ENCODE measurements at regions not wholly inside any gene's neighbourhood (a gene's known extent, or its start where the extent isn't known, plus 50 kb on each side); places are given as distances from the start of the nearest gene placed in this dataset.

DNA sequence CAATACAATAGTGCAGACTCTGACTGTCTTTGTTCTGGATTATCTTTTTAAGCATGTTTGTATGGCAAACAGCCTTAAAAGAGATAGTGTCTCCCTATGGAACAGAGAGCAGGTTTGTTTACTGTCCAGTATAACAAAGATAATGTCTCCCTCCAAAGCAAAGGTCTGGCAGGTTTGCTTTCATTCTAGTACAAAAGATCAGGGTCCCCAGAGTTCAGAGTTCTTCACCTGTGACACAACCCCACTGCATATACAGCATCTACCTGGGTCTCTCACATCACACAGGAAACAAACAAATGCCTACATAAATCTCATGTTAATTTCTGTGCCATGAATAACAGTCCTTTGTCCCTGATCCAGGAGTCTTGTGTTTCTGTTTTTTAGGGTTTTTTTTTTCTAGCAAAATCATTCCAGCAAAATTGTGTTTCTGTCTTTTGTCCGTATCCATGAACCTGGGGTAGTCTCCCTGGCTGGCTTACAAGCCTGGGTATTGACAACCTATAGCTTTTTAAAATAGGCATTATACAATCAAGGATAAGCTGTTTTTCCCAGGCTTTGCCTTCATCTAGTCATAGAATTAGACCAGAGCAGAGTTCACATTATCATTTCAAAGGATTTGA, 89.4 kb upstream of the PTBP2 start:
- no peak overlapping the region for H3K27ac Mint-ChIP-seq
- Histone ChIP-seq H3K27me3 (ENCODE audit: control insufficient read depth in 1 of 2, insufficient read depth in 2 of 2, low read length in 2 of 2) (no peaks in the 10 kb centered on the region), H3K27ac (ENCODE audit: low read depth in 1 of 2, low read length in 2 of 2) (no peak overlapping the region), H3K4me3 (ENCODE audit: low read length) (no peak overlapping the region), H3K4me1 (ENCODE audit: insufficient read depth, low read length) (no peaks in the 10 kb centered on the region), H3K36me3 (ENCODE audit: insufficient read depth, low read length) (no peaks in the 10 kb centered on the region), H3K9me3 (ENCODE audit: control insufficient read depth in 1 of 2, insufficient read depth in 1 of 2, low read length in 2 of 2) (no peaks in the 10 kb centered on the region)
- no peaks in the 10 kb centered on the region for H3K4me1 Mint-ChIP-seq (ENCODE audit: low read depth)
- H3K9me3 Mint-ChIP-seq: no peaks in the 10 kb centered on the region
- no peak overlapping the region for H3K4me3 Mint-ChIP-seq
- H3K36me3 Mint-ChIP-seq (ENCODE audit: low read depth): no peaks in the 10 kb centered on the region
- POLR2A ChIA-PET: no interaction called here
- H3K27me3 Mint-ChIP-seq: peaks cover 16% of the 10 kb centered on the region
- CTCF ChIA-PET: no interaction called here
- intact Hi-C loops (cut with DNase I, micrococcal nuclease): no loop called here
- no peak for TF ChIP-seq CTCF (IDR thresholded peaks at IDR 0.05)
- DNase-seq (no peak), ATAC-seq (ENCODE audit: poor library complexity) (no peak)

DNA sequence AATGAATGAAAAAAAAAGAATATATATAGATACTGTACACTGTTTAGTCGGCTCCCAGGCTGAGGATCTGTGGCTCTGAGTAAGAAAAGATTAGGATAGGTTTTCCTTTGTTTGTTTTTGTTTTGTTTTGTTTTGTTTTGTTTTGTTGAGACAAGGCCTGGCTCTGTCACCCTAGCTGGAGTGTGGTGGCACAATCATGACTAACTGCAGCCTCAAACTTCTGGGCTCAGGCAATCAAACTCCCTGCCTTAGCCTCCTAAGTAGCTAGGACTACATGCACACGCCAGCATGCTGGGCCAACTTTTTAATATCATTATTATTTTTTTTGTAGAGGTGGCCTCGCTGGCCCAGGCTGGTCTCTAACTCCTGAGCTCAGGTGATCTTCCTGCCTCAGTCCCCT, 87.9 kb upstream of the PTBP2 start:
- Histone ChIP-seq H3K4me1 (ENCODE audit: insufficient read depth, low read length) (no peaks in the 10 kb centered on the region), H3K27ac (ENCODE audit: low read depth in 1 of 2, low read length in 2 of 2) (no peak overlapping the region), H3K4me3 (ENCODE audit: low read length) (no peak overlapping the region), H3K36me3 (ENCODE audit: insufficient read depth, low read length) (no peaks in the 10 kb centered on the region), H3K9me3 (ENCODE audit: control insufficient read depth in 1 of 2, insufficient read depth in 1 of 2, low read length in 2 of 2) (no peaks in the 10 kb centered on the region), H3K27me3 (ENCODE audit: control insufficient read depth in 1 of 2, insufficient read depth in 2 of 2, low read length in 2 of 2) (no peaks in the 10 kb centered on the region)
- no peaks in the 10 kb centered on the region for H3K9me3 Mint-ChIP-seq
- ChIA-PET POLR2A (no interaction called here), CTCF (no interaction called here)
- TF ChIP-seq CTCF (IDR thresholded peaks at IDR 0.05): no peak
- DNase-seq (no peak), ATAC-seq (ENCODE audit: poor library complexity) (no peak)
- peaks cover 11% of the 10 kb centered on the region for H3K27me3 Mint-ChIP-seq
- intact Hi-C loops (cut with DNase I, micrococcal nuclease): no loop called here
- no peaks in the 10 kb centered on the region for H3K36me3 Mint-ChIP-seq (ENCODE audit: low read depth)
- no peak overlapping the region for H3K27ac Mint-ChIP-seq
- no peak overlapping the region for H3K4me3 Mint-ChIP-seq
- H3K4me1 Mint-ChIP-seq (ENCODE audit: low read depth): no peaks in the 10 kb centered on the region

DNA sequence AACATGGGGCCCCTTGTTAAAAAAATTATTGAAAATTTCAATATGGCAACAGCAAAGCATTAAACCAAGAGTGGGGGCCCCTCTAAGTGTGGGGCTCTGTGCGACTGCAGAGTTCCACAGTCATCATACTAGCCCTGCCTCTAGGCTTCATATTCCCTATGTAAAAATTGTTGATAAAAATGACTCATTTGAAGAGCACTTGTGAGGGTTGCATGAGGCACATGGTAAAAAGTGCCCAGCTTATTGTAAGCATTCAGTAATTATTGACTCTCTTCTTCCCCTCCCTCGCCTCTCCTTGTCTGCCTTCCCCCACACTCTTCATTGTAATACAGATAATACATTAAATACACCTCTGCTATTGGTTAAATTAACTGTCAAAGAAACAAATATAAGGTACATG, 86.7 kb upstream of the PTBP2 start:
- H3K4me1 Mint-ChIP-seq (ENCODE audit: low read depth): no peaks in the 10 kb centered on the region
- TF ChIP-seq CTCF (IDR thresholded peaks at IDR 0.05): no peak
- no peaks in the 10 kb centered on the region for H3K36me3 Mint-ChIP-seq (ENCODE audit: low read depth)
- POLR2A ChIA-PET: no interaction called here
- no peaks in the 10 kb centered on the region for H3K9me3 ChIP-seq (ENCODE audit: control insufficient read depth in 1 of 2, insufficient read depth in 1 of 2, low read length in 2 of 2)
- no peak overlapping the region for H3K4me3 Mint-ChIP-seq
- H3K36me3 ChIP-seq (ENCODE audit: insufficient read depth, low read length): no peaks in the 10 kb centered on the region
- DNase-seq (no peak), ATAC-seq (ENCODE audit: poor library complexity) (no peak)
- H3K4me1 ChIP-seq (ENCODE audit: insufficient read depth, low read length): no peaks in the 10 kb centered on the region
- intact Hi-C loops (cut with DNase I, micrococcal nuclease): no loop called here
- H3K27me3 ChIP-seq (ENCODE audit: control insufficient read depth in 1 of 2, insufficient read depth in 2 of 2, low read length in 2 of 2): no peaks in the 10 kb centered on the region
- H3K4me3 ChIP-seq (ENCODE audit: low read length): no peak overlapping the region
- no peak overlapping the region for H3K27ac ChIP-seq (ENCODE audit: low read depth in 1 of 2, low read length in 2 of 2)
- H3K27ac Mint-ChIP-seq: no peak overlapping the region
- H3K9me3 Mint-ChIP-seq: no peaks in the 10 kb centered on the region
- CTCF ChIA-PET: no interaction called here
- H3K27me3 Mint-ChIP-seq: peaks cover 11% of the 10 kb centered on the region
